ENCODE measurements at regions not wholly inside any gene's neighbourhood (a gene's known extent, or its start where the extent isn't known, plus 50 kb on each side); places are given as distances from the start of the nearest gene placed in this dataset.

- BruUV-seq (replicated peaks), result no TSS peak
- Histone ChIP-seq H3K14ac (replicated peaks; ENCODE audit: low read depth, low read length) (no peak overlapping the region), H2BK20ac (ENCODE audit: low read depth, low read length) (no peak overlapping the region), H2BK5ac (ENCODE audit: low read depth, low read length, poor library complexity, severe bottlenecking) (no peak overlapping the region), H3K23ac (ENCODE audit: low read depth, low read length) (no peak overlapping the region), H2BK15ac (ENCODE audit: low read depth, low read length) (no peak overlapping the region), H3K4ac (ENCODE audit: low read depth, low read length) (no peak overlapping the region), H3K36me3 (ENCODE audit: control insufficient read depth, insufficient read depth, low read length) (no peaks in the 10 kb centered on the region), H3K9me1 (ENCODE audit: insufficient read depth, low read length) (peaks cover 8% of the 10 kb centered on the region; the same call in 1 of the 2 replicates), H3K27ac (ENCODE audit: insufficient read depth, low read length) (no peak overlapping the region), H4K5ac (ENCODE audit: low read depth, low read length) (no peak overlapping the region), H3K27me3 (ENCODE audit: control insufficient read depth, insufficient read depth, low read length) (no peaks in the 10 kb centered on the region; the same call in 1 of the 2 replicates), H3K9ac (ENCODE audit: low read depth, low read length) (no peak overlapping the region), H4K8ac (ENCODE audit: low read depth in 2 of 2, low read length in 2 of 2) (no peak overlapping the region), H3K56ac (ENCODE audit: extremely low read depth, insufficient read depth, low read length) (no peak overlapping the region), H3K79me1 (ENCODE audit: low read depth in 1 of 2, low read length in 2 of 2) (no peaks in the 10 kb centered on the region), H3K4me1 (ENCODE audit: control insufficient read depth, insufficient read depth, low read length) (peaks cover 14% of the 10 kb centered on the region), H2AK9ac (replicated peaks; ENCODE audit: low read depth, low read length, poor library complexity) (no peak overlapping the region), H2AK5ac (ENCODE audit: low read depth, low read length) (no peak overlapping the region), H4K91ac (ENCODE audit: insufficient read depth, low read depth, low read length) (no peak overlapping the region), H3K4me2 (ENCODE audit: low read depth, low read length) (no peak overlapping the region), H2AFZ (replicated peaks; ENCODE audit: low read length, poor library complexity) (no peak overlapping the region), H4K20me1 (ENCODE audit: insufficient read depth, low read length) (no peaks in the 10 kb centered on the region), H3K18ac (ENCODE audit: low read depth, low read length) (no peak overlapping the region), H3K4me3 (ENCODE audit: insufficient read depth, low read depth, low read length) (no peak overlapping the region), H3K9me3 (ENCODE audit: control insufficient read depth, insufficient read depth, low read length) (no peaks in the 10 kb centered on the region), H2BK120ac (ENCODE audit: low read depth, low read length) (no peak overlapping the region)
- DNase-seq, result no peak
- TF ChIP-seq CHD1 (IDR thresholded peaks at IDR 0.05; ENCODE audit: low read depth, low read length) (no peak), MXI1 (IDR thresholded peaks at IDR 0.05; ENCODE audit: borderline replicate concordance, low read depth, low read length) (no peak), POLR2A (IDR thresholded peaks at IDR 0.05; ENCODE audit: low read depth, low read length) (no peak), MAFK (IDR thresholded peaks at IDR 0.05; ENCODE audit: low read depth, low read length) (no peak), CEBPB (IDR thresholded peaks at IDR 0.05; ENCODE audit: low read depth, low read length) (no peak), SMC3 (IDR thresholded peaks at IDR 0.05; ENCODE audit: low read depth, low read length) (no peak), FOS (IDR thresholded peaks at IDR 0.05; ENCODE audit: low read depth, low read length) (no peak), RAD21 (IDR thresholded peaks at IDR 0.05; ENCODE audit: low read length) (no peak)
- TF ChIP-seq, protein P1, sequence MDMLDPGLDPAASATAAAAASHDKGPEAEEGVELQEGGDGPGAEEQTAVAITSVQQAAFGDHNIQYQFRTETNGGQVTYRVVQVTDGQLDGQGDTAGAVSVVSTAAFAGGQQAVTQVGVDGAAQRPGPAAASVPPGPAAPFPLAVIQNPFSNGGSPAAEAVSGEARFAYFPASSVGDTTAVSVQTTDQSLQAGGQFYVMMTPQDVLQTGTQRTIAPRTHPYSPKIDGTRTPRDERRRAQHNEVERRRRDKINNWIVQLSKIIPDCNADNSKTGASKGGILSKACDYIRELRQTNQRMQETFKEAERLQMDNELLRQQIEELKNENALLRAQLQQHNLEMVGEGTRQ (IDR thresholded peaks at IDR 0.05; ENCODE audit: low read depth, low read length), result no peak
- in situ Hi-C loops (cut with MboI; ENCODE audit: low sequenced_read_pairs), result loop anchor here (10.0 kb wide), 1 partner anchor 633 kb away; no protein-coding TSS in a partner anchor
- ChIA-PET CTCF (no interaction called here), POLR2A (ENCODE audit: unreplicated experiment) (no interaction called here)
- no CpG with 5 or more reads among the region's 5 CpGs for WGBS, 2 experiments (ENCODE audit: extremely low coverage in 2 of 2, insufficient read length in 1 of 2)
- dilution Hi-C loops (cut with HindIII; ENCODE audit: low sequenced_read_pairs, unreplicated experiment), result no loop called here
- intact Hi-C loops (cut with micrococcal nuclease), result loop anchor here (10.0 kb wide), 4 partner anchors 123 to 633 kb away; no protein-coding TSS in a partner anchor
- no peak for ATAC-seq (ENCODE audit: low read depth)
These were observed 133.7 kb upstream of the STMND1 start for GRCh38 chr6:16968101-16968500.
